GM12878 (cell line): ENCODE measurements at regions not wholly inside any gene's neighbourhood (a gene's known extent, or its start where the extent isn't known, plus 50 kb on each side); places are given as distances from the start of the nearest gene placed in this dataset.

Experiments used
- ATAC-seq: fragments of 200-7000 bp; cut with Tn5 transposase; 3 replicates; pipeline ENCODE4 v1.9.1; 2020; ENCODE audit warnings: mild to moderate bottlenecking, moderate library complexity
- BruUV-seq: library from RNA; stranded (reverse); fragments of 400-500 nt; replicated peaks from 2 replicates; lab custom pipeline; 2021; lab: Mats Ljungman, UMichigan
- CTCF ChIA-PET: fragments of 300-600 bp; sonication (Branson Sonifier 250); formaldehyde crosslinking; extraction: SDS; loops from one replicate; lab custom pipeline; 2021; ENCODE audit warnings: inconsistent platforms; lab: Yijun Ruan, JAX
- POLR2A ChIA-PET: fragments of 350-600 bp; formaldehyde crosslinking; extraction: SDS; loops from one replicate; lab custom pipeline; 2021; ENCODE audit warnings: inconsistent platforms; lab: Charles Lee
- RAD21 ChIA-PET: fragments of 300-600 bp; sonication (Branson Sonifier 250); formaldehyde crosslinking; loops from one replicate; lab custom pipeline; 2023; ENCODE audit warnings: antibody characterized with exemption; ENCODE audit not compliant: unreplicated experiment; lab: Charles Lee
- SMC1A ChIA-PET: fragments of 300-600 bp; sonication (Branson Sonifier 250); formaldehyde crosslinking; loops from one replicate; lab custom pipeline; 2023; ENCODE audit not compliant: unreplicated experiment, uncharacterized antibody; lab: Charles Lee
- DNase-seq: peaks from one replicate; pipeline ENCODE4 v3.0.0-alpha.2; 2011; ENCODE audit warnings: low read depth, low spot score
- FAIRE-seq: peaks from 3 replicates; lab custom pipeline; 2011; peaks lifted over from hg19 to GRCh38; lab: Jason Lieb, UNC
- H2AFZ ChIP-seq: 2 replicates; pipeline ENCODE4 v1.6.0; 2011; ENCODE audit warnings: low read depth, low read length, control low read depth; ENCODE audit not compliant: control insufficient read depth
- H3K27ac ChIP-seq: 2 replicates; pipeline ENCODE4 v1.5.1; 2011; ENCODE audit warnings: control low read depth; ENCODE audit not compliant: control insufficient read depth, insufficient read depth
- H3K27me3 ChIP-seq, 2 experiments: replicated peaks in 1 of 2; 2 replicates each; pipeline versions ENCODE4 v1.6.0 to v1.6.1; 2011; ENCODE audit warnings: low read length in 1 of 2; ENCODE audit not compliant: control insufficient read depth in 2 of 2, insufficient read depth in 2 of 2
- H3K36me3 ChIP-seq, 2 experiments: 2 replicates each; pipeline ENCODE4 v1.5.1; 2011; ENCODE audit warnings: low read length in 1 of 2; ENCODE audit not compliant: control insufficient read depth in 2 of 2, insufficient read depth in 2 of 2
- H3K4me1 ChIP-seq: 2 replicates; pipeline ENCODE4 v1.6.1; 2011; ENCODE audit warnings: mild to moderate bottlenecking, low read length, moderate library complexity, mixed read lengths; ENCODE audit not compliant: control insufficient read depth, insufficient read depth
- H3K4me2 ChIP-seq: 2 replicates; pipeline ENCODE4 v1.6.0; 2011; ENCODE audit warnings: control low read depth; ENCODE audit not compliant: control insufficient read depth, insufficient read depth
- H3K4me3 ChIP-seq: fragments of 200-600 bp; sonication (generic); 2 replicates; pipeline ENCODE4 v1.5.1; 2016
- H3K79me2 ChIP-seq: 2 replicates; pipeline ENCODE4 v1.6.0; 2011; ENCODE audit warnings: low read length; ENCODE audit not compliant: control insufficient read depth, insufficient read depth
- H3K9ac ChIP-seq: 2 replicates; pipeline ENCODE4 v1.8.0; 2011; ENCODE audit warnings: low read length, control low read depth, mixed read lengths; ENCODE audit not compliant: control insufficient read depth, insufficient read depth
- H3K9me3 ChIP-seq: replicated peaks from 3 replicates; pipeline ENCODE4 v1.5.1; 2011; ENCODE audit warnings: mild to moderate bottlenecking, low read length; ENCODE audit not compliant: control insufficient read depth, insufficient read depth
- H4K20me1 ChIP-seq: 2 replicates; pipeline ENCODE4 v1.6.0; 2011; ENCODE audit not compliant: control insufficient read depth, insufficient read depth
- CEBPZ ChIP-seq: fragments of 150-350 bp; IDR thresholded peaks from 2 replicates; pipeline ENCODE4 v1.6.1; 2016; ENCODE audit warnings: low read depth, low read length
- JUNB ChIP-seq: IDR thresholded peaks from 2 replicates; pipeline ENCODE4 v1.6.1; 2016; ENCODE audit warnings: antibody characterized with exemption, mild to moderate bottlenecking
- LARP7 ChIP-seq: fragments of 450-650 bp; IDR thresholded peaks from 2 replicates; pipeline ENCODE4 v1.6.1; 2017; ENCODE audit warnings: mild to moderate bottlenecking
- POU2F2 ChIP-seq: IDR thresholded peaks from 3 replicates; pipeline ENCODE4 v1.6.1; 2011; ENCODE audit warnings: low read depth, mild to moderate bottlenecking, low read length, borderline replicate concordance
- REST ChIP-seq: IDR thresholded peaks from 2 replicates; pipeline ENCODE4 v1.6.1; 2012; ENCODE audit warnings: mild to moderate bottlenecking, low read depth, low read length
- SP1 ChIP-seq: IDR thresholded peaks from one replicate; pipeline ENCODE4 v1.6.1; 2011; ENCODE audit warnings: low read depth, low read length
- STAT3 ChIP-seq: IDR thresholded peaks from 2 replicates; pipeline ENCODE4 v1.6.1; 2011; ENCODE audit warnings: low read depth, low read length, improper control_type of control experiment
- SUPT20H ChIP-seq: IDR thresholded peaks from 2 replicates; pipeline ENCODE4 v1.6.1; 2011; ENCODE audit warnings: low read depth, mild to moderate bottlenecking, low read length, moderate library complexity, borderline replicate concordance; ENCODE audit not compliant: control insufficient read depth
- TCF12 ChIP-seq: IDR thresholded peaks from 2 replicates; pipeline ENCODE4 v1.6.1; 2011; ENCODE audit warnings: low read depth, mild to moderate bottlenecking, low read length
- WGBS: methylation state at CpG from one replicate; pipeline ENCODE4 v1.1.6; 2016; ENCODE audit warnings: low lambda C conversion rate; ENCODE audit not compliant: insufficient replicate concordance, insufficient coverage; ENCODE audit errors: missing lambda C conversion rate; 5-methylcytosine and 5-hydroxymethylcytosine counted together
- in situ Hi-C: fragments of 300-500 bp; cut with MboI; formaldehyde crosslinking; loops from 9 replicates; pipeline ENCODE4 v1.14.3; 2018; ENCODE audit warnings: mixed read lengths
- intact Hi-C: fragments of 100-400 bp; cut with micrococcal nuclease; formaldehyde crosslinking; loops from one replicate; pipeline ENCODE4 v1.14.2; 2022; ENCODE audit not compliant: unreplicated experiment
- TF ChIP-seq, protein P1 (sequence below): fragments of 450-650 bp; IDR thresholded peaks from 2 replicates; pipeline ENCODE4 v1.6.1; 2017; ENCODE audit warnings: antibody characterized with exemption, mild to moderate bottlenecking, moderate library complexity

DNA sequence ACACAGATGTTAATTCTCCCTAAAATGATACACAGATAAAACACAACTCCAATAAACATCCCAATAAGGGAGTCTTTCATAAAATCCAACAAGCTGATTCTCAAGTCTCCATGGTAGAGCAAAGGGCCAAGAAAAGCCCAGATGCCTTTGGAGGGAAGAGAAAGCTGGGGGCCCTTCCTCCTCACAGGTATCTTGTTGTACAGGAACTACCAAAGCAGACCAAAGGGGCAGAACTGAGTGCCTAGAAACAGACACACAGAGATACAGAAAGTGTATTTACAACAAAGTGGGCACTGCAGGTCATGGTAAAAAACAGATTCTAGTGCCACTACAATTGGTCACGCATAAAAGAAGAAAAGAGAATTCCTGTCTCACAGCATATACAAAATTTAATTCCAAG lies 87.2 kb upstream of the NSMCE3 start:
- 100% methylated on average over 1 of the region's 1 CpG for WGBS
- no peak overlapping the region for H3K9ac ChIP-seq
- BruUV-seq, result no TSS peak
- no peak overlapping the region for H3K4me2 ChIP-seq
- H3K79me2 ChIP-seq, result no peaks in the 10 kb centered on the region
- TF ChIP-seq CEBPZ, result no peak
- TF ChIP-seq, protein P1, sequence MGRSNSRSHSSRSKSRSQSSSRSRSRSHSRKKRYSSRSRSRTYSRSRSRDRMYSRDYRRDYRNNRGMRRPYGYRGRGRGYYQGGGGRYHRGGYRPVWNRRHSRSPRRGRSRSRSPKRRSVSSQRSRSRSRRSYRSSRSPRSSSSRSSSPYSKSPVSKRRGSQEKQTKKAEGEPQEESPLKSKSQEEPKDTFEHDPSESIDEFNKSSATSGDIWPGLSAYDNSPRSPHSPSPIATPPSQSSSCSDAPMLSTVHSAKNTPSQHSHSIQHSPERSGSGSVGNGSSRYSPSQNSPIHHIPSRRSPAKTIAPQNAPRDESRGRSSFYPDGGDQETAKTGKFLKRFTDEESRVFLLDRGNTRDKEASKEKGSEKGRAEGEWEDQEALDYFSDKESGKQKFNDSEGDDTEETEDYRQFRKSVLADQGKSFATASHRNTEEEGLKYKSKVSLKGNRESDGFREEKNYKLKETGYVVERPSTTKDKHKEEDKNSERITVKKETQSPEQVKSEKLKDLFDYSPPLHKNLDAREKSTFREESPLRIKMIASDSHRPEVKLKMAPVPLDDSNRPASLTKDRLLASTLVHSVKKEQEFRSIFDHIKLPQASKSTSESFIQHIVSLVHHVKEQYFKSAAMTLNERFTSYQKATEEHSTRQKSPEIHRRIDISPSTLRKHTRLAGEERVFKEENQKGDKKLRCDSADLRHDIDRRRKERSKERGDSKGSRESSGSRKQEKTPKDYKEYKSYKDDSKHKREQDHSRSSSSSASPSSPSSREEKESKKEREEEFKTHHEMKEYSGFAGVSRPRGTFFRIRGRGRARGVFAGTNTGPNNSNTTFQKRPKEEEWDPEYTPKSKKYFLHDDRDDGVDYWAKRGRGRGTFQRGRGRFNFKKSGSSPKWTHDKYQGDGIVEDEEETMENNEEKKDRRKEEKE, result no peak
- no peak for TF ChIP-seq STAT3
- no peak for TF ChIP-seq SUPT20H
- TF ChIP-seq JUNB, result no peak
- no peak for TF ChIP-seq SP1
- TF ChIP-seq LARP7, result no peak
- no peak for TF ChIP-seq TCF12
- no peak for TF ChIP-seq POU2F2
- no peak for TF ChIP-seq REST
- DNase-seq (no peak), FAIRE-seq (no peak), ATAC-seq (no peak)
- H3K27me3 ChIP-seq, result no peaks in the 10 kb centered on the region
- H3K4me1 ChIP-seq, result no peaks in the 10 kb centered on the region
- H3K4me3 ChIP-seq, result no peak overlapping the region
- intact Hi-C loops, result no loop called here
- CTCF ChIA-PET, result no interaction called here
- H2AFZ ChIP-seq, result no peak overlapping the region
- no peak overlapping the region for H3K27ac ChIP-seq
- H3K9me3 ChIP-seq, result no peaks in the 10 kb centered on the region
- POLR2A ChIA-PET, result no interaction called here
- H3K36me3 ChIP-seq, result no peaks in the 10 kb centered on the region
- RAD21 ChIA-PET, result no interaction called here
- SMC1A ChIA-PET, result no interaction called here
- in situ Hi-C loops, result no loop called here
- no peaks in the 10 kb centered on the region for H4K20me1 ChIP-seq
